Mesenchymal stem cell (in vitro differentiated cells and primary cell): ENCODE measurements at regions not wholly inside any gene's neighbourhood (a gene's known extent, or its start where the extent isn't known, plus 50 kb on each side); places are given as distances from the start of the nearest gene placed in this dataset.

Experiments
- DNase-seq: peaks from one replicate; pipeline ENCODE4 v3.0.0-alpha.2; 2013
- H2AFZ ChIP-seq: one replicate; pipeline ENCODE4 v1.6.1; 2013; ENCODE audit warnings: low read depth, mild to moderate bottlenecking, control low read depth, inconsistent platforms, low read length, moderate library complexity
- H2AK5ac ChIP-seq: 2 replicates; pipeline ENCODE4 v1.6.1; 2013; ENCODE audit warnings: low read length, moderate library complexity, mild to moderate bottlenecking, inconsistent platforms; ENCODE audit not compliant: severe bottlenecking
- H2BK120ac ChIP-seq: one replicate; pipeline ENCODE4 v1.6.1; 2013; ENCODE audit warnings: low read depth, mild to moderate bottlenecking, inconsistent platforms, low read length, moderate library complexity
- H2BK12ac ChIP-seq, 2 experiments: one replicate each; pipeline ENCODE4 v1.6.1; 2013; ENCODE audit warnings: inconsistent platforms in 2 of 2, low read length in 2 of 2, mild to moderate bottlenecking in 2 of 2, moderate library complexity in 2 of 2, control low read depth in 1 of 2
- H2BK15ac ChIP-seq: one replicate; pipeline ENCODE4 v1.6.1; 2013; ENCODE audit warnings: mild to moderate bottlenecking, low read depth, inconsistent platforms; ENCODE audit not compliant: poor library complexity, severe bottlenecking
- H2BK5ac ChIP-seq: 2 replicates; pipeline ENCODE4 v1.6.1; 2013; ENCODE audit warnings: low read depth, mild to moderate bottlenecking, low read length, control low read depth, inconsistent platforms; ENCODE audit not compliant: poor library complexity, severe bottlenecking
- H3K14ac ChIP-seq, 2 experiments: one replicate each; pipeline ENCODE4 v1.6.1; 2013; ENCODE audit warnings: inconsistent platforms in 2 of 2, low read length in 2 of 2, control low read depth in 1 of 2, mild to moderate bottlenecking in 1 of 2, moderate library complexity in 1 of 2
- H3K18ac ChIP-seq, 2 experiments: one replicate each; pipeline ENCODE4 v1.6.1; 2013; ENCODE audit warnings: inconsistent platforms in 2 of 2, low read length in 2 of 2, control low read depth in 1 of 2, low read depth in 1 of 2, mild to moderate bottlenecking in 1 of 2
- H3K23ac ChIP-seq, 2 experiments: one replicate each; pipeline ENCODE4 v1.6.1; 2013; ENCODE audit warnings: inconsistent platforms in 2 of 2, low read length in 2 of 2, mild to moderate bottlenecking in 2 of 2, moderate library complexity in 2 of 2, control low read depth in 1 of 2
- H3K27ac ChIP-seq: 2 replicates; pipeline ENCODE4 v1.5.1; 2013; ENCODE audit warnings: mild to moderate bottlenecking, moderate library complexity, low read length, control low read depth, inconsistent platforms; ENCODE audit not compliant: poor library complexity, severe bottlenecking
- H3K27me3 ChIP-seq, 2 experiments: 2 replicates each; pipeline versions ENCODE4 v1.6.1 to v1.7.0; 2013; ENCODE audit warnings: low read length in 2 of 2, mild to moderate bottlenecking in 2 of 2, moderate library complexity in 2 of 2, control low read depth in 1 of 2, inconsistent platforms in 1 of 2; ENCODE audit not compliant: control insufficient read depth in 1 of 2, insufficient read depth in 1 of 2
- H3K36me3 ChIP-seq, 2 experiments: 2 replicates each; pipeline versions ENCODE4 v1.6.1 to v1.7.0; 2013; ENCODE audit warnings: low read length in 2 of 2, control low read depth in 1 of 2, inconsistent platforms in 1 of 2, low read depth in 1 of 2, mild to moderate bottlenecking in 1 of 2; ENCODE audit not compliant: insufficient read depth in 2 of 2, control insufficient read depth in 1 of 2
- H3K4ac ChIP-seq, 2 experiments: one replicate each; pipeline ENCODE4 v1.6.1; 2013; ENCODE audit warnings: inconsistent platforms in 2 of 2, low read length in 2 of 2, mild to moderate bottlenecking in 2 of 2, moderate library complexity in 2 of 2, control low read depth in 1 of 2, low read depth in 1 of 2
- H3K4me1 ChIP-seq: 2 replicates; pipeline ENCODE4 v1.6.1; 2013; ENCODE audit warnings: low read depth, low read length, control low read depth; ENCODE audit not compliant: control insufficient read depth, insufficient read depth
- H3K4me2 ChIP-seq: 2 replicates; pipeline ENCODE4 v1.6.1; 2013; ENCODE audit warnings: low read length, mild to moderate bottlenecking, inconsistent platforms; ENCODE audit not compliant: poor library complexity, severe bottlenecking
- H3K4me3 ChIP-seq, 2 experiments: 2 replicates each; pipeline versions ENCODE4 v1.5.1 to v1.7.0; 2013; ENCODE audit warnings: low read length in 2 of 2, mild to moderate bottlenecking in 2 of 2, control low read depth in 1 of 2, low read depth in 1 of 2; ENCODE audit not compliant: insufficient read depth in 1 of 2
- H3K79me1 ChIP-seq: replicated peaks from 2 replicates; pipeline ENCODE4 v1.6.1; 2013; ENCODE audit warnings: mild to moderate bottlenecking, control low read depth, low read length, inconsistent platforms; ENCODE audit not compliant: poor library complexity, severe bottlenecking
- H3K9ac ChIP-seq: 2 replicates; pipeline ENCODE4 v1.7.0; 2013; ENCODE audit warnings: mild to moderate bottlenecking, low read length, moderate library complexity
- H3K9me3 ChIP-seq: 2 replicates; pipeline ENCODE4 v1.7.0; 2013; ENCODE audit warnings: mild to moderate bottlenecking, low read length; ENCODE audit not compliant: control insufficient read depth
- H4K8ac ChIP-seq: one replicate; pipeline ENCODE4 v1.6.1; 2013; ENCODE audit warnings: inconsistent platforms, mild to moderate bottlenecking, low read length, moderate library complexity
- H4K91ac ChIP-seq: one replicate; pipeline ENCODE4 v1.6.1; 2013; ENCODE audit warnings: mild to moderate bottlenecking, low read length, inconsistent platforms
- WGBS: methylation state at CpG from one replicate; pipeline ENCODE4 v1.1.7; 2013; ENCODE audit warnings: mixed read lengths; 5-methylcytosine and 5-hydroxymethylcytosine counted together

DNA sequence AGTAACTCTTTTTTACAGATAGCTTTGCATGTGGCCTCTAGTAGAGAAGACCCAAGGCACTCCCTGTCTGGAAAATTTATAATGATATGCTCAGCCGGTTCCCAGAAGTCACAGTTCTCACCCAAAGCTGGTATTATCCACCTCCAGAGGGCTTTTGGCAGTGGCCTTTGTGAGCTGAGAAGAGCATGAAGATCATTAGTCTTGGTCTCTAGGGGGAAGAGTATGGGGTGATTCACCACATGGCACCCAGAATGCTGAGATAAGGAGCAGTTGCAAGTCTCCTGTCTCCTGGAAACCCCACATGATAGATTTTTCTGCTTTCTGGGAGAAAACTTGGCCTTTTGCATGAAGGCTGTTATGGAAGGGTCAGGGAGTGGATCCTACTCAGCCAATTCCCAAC is 75.4 kb upstream of the PRPS1 start:
- DNase-seq: no peak
- no peak overlapping the region for H4K91ac ChIP-seq
- H3K9ac ChIP-seq: no peak overlapping the region

DNA sequence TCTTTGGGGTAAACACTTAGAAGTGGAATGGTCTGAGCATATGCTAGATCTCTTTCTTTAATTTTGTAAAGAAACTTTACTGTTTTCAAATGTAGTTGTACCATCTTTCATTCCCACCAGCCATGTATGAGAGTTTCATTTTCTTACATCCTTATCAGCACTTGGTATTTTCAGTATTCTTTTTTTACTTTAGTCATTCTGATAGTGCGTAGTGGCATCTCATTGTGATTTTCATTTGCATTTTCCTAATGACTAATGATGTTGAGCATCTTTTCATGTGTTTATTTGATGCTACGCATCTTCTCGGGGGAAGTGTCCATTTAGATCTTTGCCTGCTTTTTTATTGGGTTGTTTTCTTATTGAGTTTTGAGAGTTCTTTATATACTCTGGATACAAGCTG is 71.3 kb upstream of the PRPS1 start:
- Histone ChIP-seq H2BK12ac (no peak overlapping the region), H3K79me1 (no peaks in the 10 kb centered on the region), H2AK5ac (no peak overlapping the region), H2BK120ac (no peak overlapping the region), H4K8ac (no peak overlapping the region), H3K4me3 (no peak overlapping the region), H4K91ac (no peak overlapping the region), H3K4me2 (no peak overlapping the region), H3K27me3 (peaks cover 0 to 37% of the 10 kb centered on the region in 2 experiments), H3K4ac (no peak overlapping the region), H3K27ac (no peak overlapping the region), H3K18ac (no peak overlapping the region), H2AFZ (no peak overlapping the region), H3K9ac (no peak overlapping the region), H3K14ac (no peak overlapping the region), H2BK5ac (no peak overlapping the region), H3K4me1 (peaks cover 5% of the 10 kb centered on the region), H2BK15ac (no peak overlapping the region), H3K23ac (no peak overlapping the region), H3K36me3 (no peaks in the 10 kb centered on the region), H3K9me3 (no peaks in the 10 kb centered on the region)
- WGBS: 100% methylated on average over 3 of the region's 3 CpGs
- DNase-seq: no peak

More for the DNA sequence above, 75.4 kb upstream of the PRPS1 start:
- no peaks in the 10 kb centered on the region for H3K79me1 ChIP-seq
- no peak overlapping the region for H3K4ac ChIP-seq
- H3K27ac ChIP-seq: no peak overlapping the region
- H2BK12ac ChIP-seq: no peak overlapping the region
- no CpG with 5 or more reads among the region's 1 CpG for WGBS
- H3K14ac ChIP-seq: no peak overlapping the region
- no peak overlapping the region for H4K8ac ChIP-seq
- no peak overlapping the region for H2AFZ ChIP-seq
- no peak overlapping the region for H3K4me3 ChIP-seq
- H2BK5ac ChIP-seq: no peak overlapping the region
- H3K4me1 ChIP-seq: no peaks in the 10 kb centered on the region
- H3K4me2 ChIP-seq: no peak overlapping the region
- no peak overlapping the region for H2AK5ac ChIP-seq
- H2BK15ac ChIP-seq: no peak overlapping the region
- no peak overlapping the region for H2BK120ac ChIP-seq
- no peak overlapping the region for H3K23ac ChIP-seq
- H3K9me3 ChIP-seq: no peaks in the 10 kb centered on the region
- H3K36me3 ChIP-seq: no peaks in the 10 kb centered on the region
- peaks cover 0 to 48% of the 10 kb centered on the region in 2 experiments for H3K27me3 ChIP-seq
- H3K18ac ChIP-seq: no peak overlapping the region

DNA sequence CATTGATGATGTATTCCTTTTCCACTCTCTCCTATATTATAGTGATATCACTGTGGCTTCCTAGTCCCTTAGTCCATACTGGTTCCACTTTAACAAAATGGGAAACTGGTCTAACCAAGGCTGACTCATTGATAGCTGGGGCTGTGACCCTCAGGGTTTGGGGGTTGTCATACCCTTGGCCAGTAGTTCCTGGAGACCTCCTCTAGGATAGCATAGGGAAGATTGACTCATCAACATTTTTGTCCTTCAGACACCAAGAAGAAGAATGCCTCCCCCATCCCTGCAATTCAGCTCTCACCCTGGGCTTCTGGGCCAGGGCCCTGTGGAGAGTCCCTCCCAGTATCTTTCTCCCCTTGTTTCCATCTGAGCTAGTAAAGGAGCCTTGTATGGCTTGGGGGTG is 68.8 kb upstream of the PRPS1 start:
- no peaks in the 10 kb centered on the region for H3K79me1 ChIP-seq
- H4K8ac ChIP-seq: no peak overlapping the region
- H3K36me3 ChIP-seq: no peaks in the 10 kb centered on the region
- no peak overlapping the region for H3K14ac ChIP-seq
- peaks cover 0 to 37% of the 10 kb centered on the region in 2 experiments for H3K27me3 ChIP-seq
- H3K4me1 ChIP-seq: peaks cover 11% of the 10 kb centered on the region
- H3K9me3 ChIP-seq: no peaks in the 10 kb centered on the region
- H2AK5ac ChIP-seq: no peak overlapping the region
- no peak overlapping the region for H2BK5ac ChIP-seq
- no peak overlapping the region for H4K91ac ChIP-seq
- no peak for DNase-seq
- no peak overlapping the region for H3K4me3 ChIP-seq
- no peak overlapping the region for H3K4me2 ChIP-seq
- H3K18ac ChIP-seq: no peak overlapping the region
- no peak overlapping the region for H2BK120ac ChIP-seq
- no peak overlapping the region for H2AFZ ChIP-seq
- no peak overlapping the region for H3K27ac ChIP-seq
- no peak overlapping the region for H2BK12ac ChIP-seq
- no peak overlapping the region for H3K23ac ChIP-seq
- H3K4ac ChIP-seq: no peak overlapping the region
- H2BK15ac ChIP-seq: no peak overlapping the region
- H3K9ac ChIP-seq: no peak overlapping the region

DNA sequence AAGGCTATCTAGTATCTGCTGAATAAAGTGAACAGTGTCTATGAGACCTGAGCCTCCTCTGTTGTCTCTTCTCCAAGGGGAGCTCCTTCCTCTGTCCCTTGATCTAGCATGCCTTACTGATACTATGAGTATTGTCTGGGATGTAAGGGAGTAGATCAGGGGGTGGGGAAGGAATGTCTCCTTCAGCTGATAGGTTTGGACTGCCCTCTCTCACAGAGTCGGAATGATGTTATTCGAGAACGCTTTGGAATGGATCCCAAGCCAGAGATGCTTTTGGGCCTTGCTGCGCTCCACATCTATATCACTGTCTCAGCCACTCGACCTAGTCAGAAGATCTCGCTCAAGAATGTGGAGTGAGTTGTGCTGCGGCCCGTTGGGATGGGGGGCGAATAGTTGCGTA is 68.3 kb upstream of the PRPS1 start:
- WGBS: 89% methylated on average over 5 of the region's 10 CpGs
- H3K4me2 ChIP-seq: no peak overlapping the region
- no peak overlapping the region for H2BK5ac ChIP-seq
- no peak overlapping the region for H2BK120ac ChIP-seq
- H2AK5ac ChIP-seq: peak overlapping the region; percentile 81
- no peak overlapping the region for H2BK12ac ChIP-seq
- no peak overlapping the region for H4K91ac ChIP-seq
- no peak overlapping the region for H3K4ac ChIP-seq
- H3K18ac ChIP-seq: no peak overlapping the region
- no peaks in the 10 kb centered on the region for H3K9me3 ChIP-seq
- no peak overlapping the region for H3K14ac ChIP-seq
- H4K8ac ChIP-seq: no peak overlapping the region
- no peaks in the 10 kb centered on the region for H3K36me3 ChIP-seq
- no peak overlapping the region for H2BK15ac ChIP-seq
- H3K23ac ChIP-seq: no peak overlapping the region
- H3K4me1 ChIP-seq: peaks cover 14% of the 10 kb centered on the region
- H3K4me3 ChIP-seq: no peak overlapping the region
- no peak overlapping the region for H3K27ac ChIP-seq
- no peaks in the 10 kb centered on the region for H3K79me1 ChIP-seq
- DNase-seq: no peak
- no peak overlapping the region for H3K9ac ChIP-seq
- peaks cover 0 to 42% of the 10 kb centered on the region in 2 experiments for H3K27me3 ChIP-seq
- no peak overlapping the region for H2AFZ ChIP-seq
